Panc1 (cell line): ENCODE measurements at regions not wholly inside any gene's neighbourhood (a gene's known extent, or its start where the extent isn't known, plus 50 kb on each side); places are given as distances from the start of the nearest gene placed in this dataset.

Experiments
- ATAC-seq: fragments of 200-7000 bp; cut with Tn5 transposase; 2 replicates; pipeline ENCODE4 v1.9.1; 2020; ENCODE audit warnings: mild to moderate bottlenecking, moderate library complexity
- BruUV-seq: library from RNA; stranded (reverse); fragments of 400-500 nt; replicated peaks from 2 replicates; lab custom pipeline; 2021; lab: Mats Ljungman, UMichigan
- CTCF ChIA-PET: fragments of 300-600 bp; sonication (Branson Sonifier 250); formaldehyde crosslinking; loops from one replicate; lab custom pipeline; 2022; ENCODE audit warnings: antibody characterized with exemption; lab: Charles Lee
- POLR2A ChIA-PET: fragments of 300-600 bp; sonication (Branson Sonifier 250); formaldehyde crosslinking; loops from one replicate; lab custom pipeline; 2022; ENCODE audit warnings: antibody characterized with exemption; lab: Charles Lee
- DNase-seq: peaks from one replicate; pipeline ENCODE4 v3.0.0-alpha.2; 2010; ENCODE audit warnings: low read depth, low spot score
- H3K27ac ChIP-seq: 2 replicates; pipeline ENCODE4 v1.5.1; 2011; ENCODE audit warnings: mild to moderate bottlenecking, low read length, inconsistent platforms
- H3K27me3 ChIP-seq: fragments of 200-500 bp; sonication (Bioruptor generic); 2 replicates; pipeline ENCODE4 v1.6.0; 2014; ENCODE audit warnings: low read length, inconsistent platforms; ENCODE audit not compliant: control insufficient read depth, insufficient read depth
- H3K36me3 ChIP-seq: fragments of 200-500 bp; sonication (Bioruptor generic); 2 replicates; pipeline ENCODE4 v1.5.1; 2014; ENCODE audit warnings: inconsistent platforms, mild to moderate bottlenecking, low read length, moderate library complexity; ENCODE audit not compliant: control insufficient read depth, insufficient read depth
- H3K4me1 ChIP-seq: 2 replicates; pipeline ENCODE4 v1.5.1; 2011; ENCODE audit warnings: inconsistent platforms, mild to moderate bottlenecking, low read length, moderate library complexity; ENCODE audit not compliant: control insufficient read depth, insufficient read depth
- H3K4me3 ChIP-seq, 2 experiments: 2 replicates each; pipeline ENCODE4 v1.5.1; 2011 to 2012; ENCODE audit warnings: low read depth in 2 of 2, low read length in 2 of 2, mild to moderate bottlenecking in 2 of 2, inconsistent platforms in 1 of 2, moderate library complexity in 1 of 2
- H3K9me3 ChIP-seq: fragments of 200-500 bp; sonication (Bioruptor generic); 2 replicates; pipeline ENCODE4 v1.5.1; 2014; ENCODE audit warnings: low read depth, mild to moderate bottlenecking, inconsistent platforms, low read length, moderate library complexity; ENCODE audit not compliant: control insufficient read depth, insufficient read depth
- POLR2AphosphoS5 ChIP-seq: IDR thresholded peaks from 2 replicates; pipeline ENCODE4 v1.6.1; 2012; ENCODE audit warnings: mild to moderate bottlenecking, low read depth, low read length, moderate library complexity
- REST ChIP-seq, 2 experiments: IDR thresholded peaks; 2 replicates each; pipeline ENCODE4 v1.6.1; 2011 to 2012; ENCODE audit warnings: low read depth in 2 of 2, control low read depth in 1 of 2, low read length in 1 of 2, mild to moderate bottlenecking in 1 of 2, moderate library complexity in 1 of 2; ENCODE audit not compliant: insufficient read depth in 1 of 2
- SIN3A ChIP-seq: IDR thresholded peaks from 2 replicates; pipeline ENCODE4 v1.6.1; 2012; ENCODE audit warnings: low read depth, mild to moderate bottlenecking, low read length, moderate library complexity, borderline replicate concordance; ENCODE audit not compliant: insufficient read depth
- TCF7L2 ChIP-seq: IDR thresholded peaks from 2 replicates; pipeline ENCODE4 v1.6.1; 2011; ENCODE audit warnings: mild to moderate bottlenecking, low read depth, low read length, inconsistent platforms
- in situ Hi-C: cut with HindIII; loops from 2 replicates; pipeline ENCODE4 v1.10.0; 2016; ENCODE audit warnings: low sequenced_read_pairs, low pct_unique_long_range_greater_than_20kb
- intact Hi-C: fragments of 100-400 bp; cut with micrococcal nuclease; formaldehyde crosslinking; loops from one replicate; pipeline ENCODE4 v1.10.0; 2022; ENCODE audit not compliant: unreplicated experiment
- TF ChIP-seq, protein P1 (sequence below): fragments of 450-650 bp; IDR thresholded peaks from 2 replicates; pipeline ENCODE4 v1.5.1; 2017; ENCODE audit warnings: mild to moderate bottlenecking

GRCh38 chr9:129354498-129354897, 176.4 kb upstream of the IER5L start:
- CTCF ChIA-PET: no interaction called here
- TF ChIP-seq SIN3A (no peak), REST (IDR thresholded peaks at IDR 0.05; ENCODE audit: insufficient read depth in 1 of 2, low read depth in 2 of 2, low read length in 1 of 2) (no peak), TCF7L2 (no peak), POLR2AphosphoS5 (no peak)
- TF ChIP-seq, protein P1, sequence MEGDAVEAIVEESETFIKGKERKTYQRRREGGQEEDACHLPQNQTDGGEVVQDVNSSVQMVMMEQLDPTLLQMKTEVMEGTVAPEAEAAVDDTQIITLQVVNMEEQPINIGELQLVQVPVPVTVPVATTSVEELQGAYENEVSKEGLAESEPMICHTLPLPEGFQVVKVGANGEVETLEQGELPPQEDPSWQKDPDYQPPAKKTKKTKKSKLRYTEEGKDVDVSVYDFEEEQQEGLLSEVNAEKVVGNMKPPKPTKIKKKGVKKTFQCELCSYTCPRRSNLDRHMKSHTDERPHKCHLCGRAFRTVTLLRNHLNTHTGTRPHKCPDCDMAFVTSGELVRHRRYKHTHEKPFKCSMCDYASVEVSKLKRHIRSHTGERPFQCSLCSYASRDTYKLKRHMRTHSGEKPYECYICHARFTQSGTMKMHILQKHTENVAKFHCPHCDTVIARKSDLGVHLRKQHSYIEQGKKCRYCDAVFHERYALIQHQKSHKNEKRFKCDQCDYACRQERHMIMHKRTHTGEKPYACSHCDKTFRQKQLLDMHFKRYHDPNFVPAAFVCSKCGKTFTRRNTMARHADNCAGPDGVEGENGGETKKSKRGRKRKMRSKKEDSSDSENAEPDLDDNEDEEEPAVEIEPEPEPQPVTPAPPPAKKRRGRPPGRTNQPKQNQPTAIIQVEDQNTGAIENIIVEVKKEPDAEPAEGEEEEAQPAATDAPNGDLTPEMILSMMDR: no peak
- peak overlapping the region; percentile 18; the same call in 1 of the 2 replicates for H3K27ac ChIP-seq
- DNase-seq: no peak
- intact Hi-C loops: no loop called here
- 0 out of 2 replicates have a peak, but pooled peaks cover 4% of the 10 kb centered on the region for H3K9me3 ChIP-seq
- POLR2A ChIA-PET: no interaction called here
- no peak for ATAC-seq
- no peaks in the 10 kb centered on the region for H3K27me3 ChIP-seq
- peaks cover 29% of the 10 kb centered on the region for H3K4me1 ChIP-seq
- in situ Hi-C loops: no loop called here
- H3K36me3 ChIP-seq: no peaks in the 10 kb centered on the region
- H3K4me3 ChIP-seq: no peak overlapping the region
- BruUV-seq: no TSS peak

DNA sequence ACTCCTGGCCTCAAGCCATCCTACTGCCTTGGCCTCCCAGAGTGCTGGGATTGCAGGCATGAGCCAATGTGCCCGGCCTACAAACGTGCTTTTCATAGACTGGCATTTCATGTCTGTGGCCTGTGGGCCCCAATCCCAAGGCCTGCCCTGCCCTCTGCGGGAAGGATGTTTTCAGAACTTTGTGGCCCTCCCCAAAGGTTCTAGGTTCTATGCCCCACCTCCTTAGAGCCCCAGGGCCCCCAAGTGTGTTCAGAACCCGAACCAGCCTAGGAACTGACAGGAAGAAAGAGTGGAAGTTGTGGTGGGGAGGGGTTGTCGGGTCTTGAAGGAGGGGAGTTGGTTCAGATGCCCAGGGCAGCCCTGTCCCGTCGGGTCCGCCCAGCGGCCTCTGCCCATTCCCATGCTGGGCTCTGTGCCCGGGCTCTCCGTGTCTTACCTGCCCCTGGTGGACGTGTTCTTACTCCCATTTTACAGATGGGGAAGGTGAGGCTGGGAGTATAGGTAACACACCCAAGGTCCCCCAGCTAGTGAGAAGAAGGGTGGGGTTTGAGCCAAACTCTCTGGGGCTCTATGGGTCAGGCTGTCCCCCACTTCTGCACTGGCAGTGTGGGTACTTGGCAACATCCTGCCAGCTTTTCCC, 175.8 kb upstream of the IER5L start:
- in situ Hi-C loops: no loop called here
- no peaks in the 10 kb centered on the region for H3K36me3 ChIP-seq
- H3K27ac ChIP-seq: peak overlapping the region; percentile 70
- TF ChIP-seq, protein P1: no peak
- TF ChIP-seq SIN3A (no peak), POLR2AphosphoS5 (no peak), TCF7L2 (no peak), REST (IDR thresholded peaks at IDR 0.05; ENCODE audit: insufficient read depth in 1 of 2, low read depth in 2 of 2, low read length in 1 of 2) (no peak)
- H3K4me3 ChIP-seq: no peak overlapping the region
- H3K9me3 ChIP-seq: 0 out of 2 replicates have a peak, but pooled peaks cover 4% of the 10 kb centered on the region
- peak; percentile 40; the same call in 1 of the 2 replicates for ATAC-seq
- intact Hi-C loops: no loop called here
- no peaks in the 10 kb centered on the region for H3K27me3 ChIP-seq
- ChIA-PET POLR2A (no interaction called here), CTCF (no interaction called here)
- no peak for DNase-seq
- H3K4me1 ChIP-seq: peaks cover 31% of the 10 kb centered on the region
- no TSS peak for BruUV-seq
